ENCODE measurements at regions not wholly inside any gene's neighbourhood (a gene's known extent, or its start where the extent isn't known, plus 50 kb on each side); places are given as distances from the start of the nearest gene placed in this dataset.

DNA sequence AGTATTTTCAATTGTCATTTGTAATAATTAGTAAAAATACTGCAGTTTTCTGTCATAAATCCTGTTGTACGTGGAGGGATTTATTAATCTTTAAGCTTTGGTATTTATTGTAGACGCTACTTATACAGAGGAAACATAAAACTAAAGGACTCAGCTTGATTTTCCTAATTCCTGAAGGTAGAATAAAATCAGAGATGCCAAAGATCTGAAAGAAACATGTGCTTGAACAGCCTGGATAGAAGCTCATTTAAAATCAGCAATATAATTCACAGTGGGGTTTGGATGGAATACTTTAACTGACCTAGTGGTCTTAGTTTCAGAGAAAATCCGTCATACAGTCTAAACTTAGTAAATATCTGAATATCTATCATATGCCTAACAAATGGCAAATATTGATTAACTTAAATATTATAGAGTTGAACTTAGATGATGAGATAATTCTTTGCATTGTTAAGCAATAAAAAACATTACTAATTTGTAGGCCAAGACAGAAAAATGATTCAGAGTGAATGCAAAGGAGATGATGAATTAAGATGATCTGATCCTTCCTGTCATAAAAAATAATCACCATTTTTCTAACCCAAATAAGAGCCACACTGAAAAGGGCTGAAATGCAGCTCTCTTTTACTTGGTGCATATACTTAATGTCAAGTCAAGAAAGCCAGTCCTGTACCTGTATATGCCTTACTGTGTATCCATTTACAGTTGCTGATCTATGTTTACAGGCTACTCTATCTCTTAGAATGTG, 397.1 kb upstream of the DCN start:
- DNase-seq (ENCODE audit: low read depth in 2 of 2): no peak

DNA sequence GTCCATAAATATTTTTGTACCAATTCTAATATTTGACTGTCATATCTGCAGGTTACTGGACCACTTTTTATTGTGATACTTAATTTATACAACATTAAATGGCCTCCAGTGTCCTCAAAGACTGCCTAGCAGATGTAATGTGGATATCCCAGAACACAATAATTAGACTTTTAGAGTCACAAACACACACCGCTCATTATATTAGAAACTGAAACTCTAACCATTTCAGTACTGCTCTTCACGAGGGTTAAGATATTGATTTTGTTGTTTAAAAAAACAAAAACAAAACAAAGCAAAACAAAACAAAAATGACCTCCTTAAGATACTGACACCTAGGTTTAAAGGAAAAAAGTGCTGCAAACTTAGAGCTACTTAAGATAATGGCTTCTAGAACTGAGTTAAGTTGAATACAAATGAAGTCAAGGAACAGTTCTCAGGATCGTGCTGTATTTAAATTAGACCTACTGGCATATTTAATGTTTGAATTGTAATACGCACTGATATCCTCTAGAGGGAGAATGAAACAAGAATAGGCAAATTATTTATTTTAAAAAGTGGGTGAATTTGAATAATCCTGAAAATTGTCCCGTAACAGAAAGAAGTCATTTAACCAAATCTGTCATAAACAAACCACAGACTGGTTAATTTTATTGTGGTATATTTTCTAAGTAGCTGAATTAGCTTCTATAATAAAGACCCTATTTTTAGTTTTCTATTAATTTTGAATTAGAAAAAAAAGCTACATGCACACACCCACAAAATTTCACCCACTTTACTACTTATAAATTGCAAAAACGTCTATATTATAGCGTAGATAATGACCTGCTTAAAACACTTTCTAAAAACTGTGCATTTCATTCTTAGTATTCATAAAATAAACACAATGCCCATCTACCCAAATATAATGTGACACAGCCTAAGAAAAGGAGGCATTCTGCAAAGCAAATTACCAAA, 395.2 kb upstream of the DCN start:
- DNase-seq (ENCODE audit: low read depth in 2 of 2): no peak

DNA sequence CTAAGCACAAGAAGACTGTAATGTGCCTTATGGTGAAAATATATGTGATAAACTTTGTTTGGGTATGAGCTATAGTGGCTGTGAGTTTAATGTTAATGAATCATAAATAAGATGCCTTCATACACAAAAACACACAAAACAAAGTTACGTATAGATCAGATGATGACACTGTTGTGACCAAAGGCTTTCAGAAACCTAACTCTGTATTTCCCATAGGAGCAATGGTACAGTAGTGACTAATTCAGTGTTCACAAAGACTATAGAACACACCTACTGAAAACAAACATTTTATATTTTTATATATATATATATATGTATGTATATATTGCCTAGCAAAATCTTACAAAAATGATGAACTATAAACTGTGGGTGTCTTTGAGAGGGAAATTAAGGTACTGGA, 393.8 kb upstream of the DCN start:
- DNase-seq (ENCODE audit: low read depth in 2 of 2): no peak

DNA sequence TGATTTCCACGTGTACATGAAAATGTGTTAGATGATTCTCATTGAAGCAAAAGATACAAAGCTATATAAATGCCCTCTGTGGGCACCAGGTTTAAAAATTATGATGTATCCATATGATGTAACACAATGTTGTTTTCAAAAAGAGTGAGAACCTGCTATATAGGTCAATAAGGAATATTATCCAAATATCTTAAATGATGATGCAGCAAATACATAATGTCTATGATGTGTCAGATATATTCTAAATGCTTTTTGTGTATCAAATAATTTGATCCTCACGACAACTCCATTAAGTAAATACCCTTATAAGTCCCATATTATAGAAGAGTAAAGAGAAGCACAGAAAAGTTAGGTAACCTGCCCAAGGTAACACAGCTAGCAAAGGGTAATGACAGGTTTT, 393.0 kb upstream of the DCN start:
- DNase-seq (ENCODE audit: low read depth in 2 of 2): no peak

DNA sequence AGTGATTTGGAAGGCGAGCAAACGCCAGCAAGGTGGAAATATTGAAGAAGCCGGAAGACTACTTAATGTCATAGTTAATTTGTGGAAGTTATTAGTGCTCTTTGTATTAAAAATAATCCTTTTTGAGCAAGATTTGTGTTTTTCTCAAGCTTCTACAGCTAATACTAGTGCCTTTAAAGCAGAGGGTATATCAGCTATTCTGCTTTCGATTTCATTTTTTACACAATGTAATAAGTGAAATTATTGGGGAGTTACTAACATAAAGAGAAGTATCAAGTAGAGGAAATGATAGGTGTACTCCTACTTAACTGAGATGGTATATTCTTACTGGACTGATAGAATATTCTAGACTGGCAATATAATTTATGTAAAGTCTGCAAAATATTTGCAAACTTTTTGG, 392.4 kb upstream of the DCN start:
- DNase-seq (ENCODE audit: low read depth in 2 of 2): no peak

DNA sequence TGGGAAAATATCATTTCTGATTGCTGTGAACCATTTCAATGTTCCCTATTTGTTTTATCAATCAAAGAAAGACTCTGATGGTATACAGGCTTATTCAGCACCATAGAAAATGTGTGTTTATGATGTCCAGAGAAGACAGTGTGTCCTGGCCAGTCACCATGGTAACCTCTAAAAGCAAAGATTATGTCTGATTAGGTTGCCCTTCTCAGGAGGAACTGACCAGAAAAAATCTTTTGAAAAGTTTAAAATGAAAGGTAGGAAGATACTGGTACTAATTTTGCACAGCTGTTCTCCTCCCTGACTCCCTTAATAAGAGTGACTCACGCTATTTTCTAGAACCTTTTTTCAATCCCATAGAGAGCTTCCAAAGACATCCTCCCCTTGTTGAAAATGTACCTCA, 391.8 kb upstream of the DCN start:
- no peak for DNase-seq (ENCODE audit: low read depth in 2 of 2)

DNA sequence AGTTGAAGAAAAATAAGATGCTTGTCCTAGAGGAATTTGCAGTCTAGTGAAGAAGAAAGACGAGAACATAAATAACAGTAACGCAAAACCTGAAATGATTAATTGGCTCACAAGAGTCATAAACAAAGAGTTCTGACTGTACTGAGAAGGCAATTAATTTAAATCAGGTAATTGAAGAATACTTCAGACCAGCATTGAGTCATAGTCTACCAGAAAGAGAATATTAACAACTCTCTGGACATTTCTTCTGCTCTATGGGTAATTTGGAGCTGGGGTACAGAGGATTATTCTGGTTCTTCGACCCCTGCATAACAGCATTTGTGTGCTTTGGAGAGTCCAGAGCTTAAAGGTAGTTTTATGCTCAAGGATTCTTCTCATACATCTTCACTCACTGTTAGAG, 390.3 kb upstream of the DCN start:
- DNase-seq (ENCODE audit: low read depth in 2 of 2): no peak

DNA sequence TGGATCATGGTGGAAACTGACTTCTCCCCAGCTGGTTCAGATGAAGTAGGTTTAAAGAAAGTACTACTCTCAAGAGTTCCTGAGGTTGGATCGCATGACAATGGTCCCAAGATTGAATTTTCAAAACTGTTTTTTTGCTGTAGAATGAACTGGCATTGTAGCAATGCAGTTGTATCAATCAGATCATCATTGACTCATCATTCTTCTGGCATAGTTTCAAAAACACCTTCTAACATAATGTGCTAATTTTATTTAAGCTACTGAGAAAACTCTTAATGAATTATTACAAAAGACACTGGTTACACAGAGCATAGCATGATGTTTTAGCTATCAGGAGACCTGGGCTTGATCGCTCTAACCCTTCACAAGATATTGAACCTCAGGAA, 384.5 kb upstream of the DCN start:
- DNase-seq (ENCODE audit: low read depth in 2 of 2): no peak

DNA sequence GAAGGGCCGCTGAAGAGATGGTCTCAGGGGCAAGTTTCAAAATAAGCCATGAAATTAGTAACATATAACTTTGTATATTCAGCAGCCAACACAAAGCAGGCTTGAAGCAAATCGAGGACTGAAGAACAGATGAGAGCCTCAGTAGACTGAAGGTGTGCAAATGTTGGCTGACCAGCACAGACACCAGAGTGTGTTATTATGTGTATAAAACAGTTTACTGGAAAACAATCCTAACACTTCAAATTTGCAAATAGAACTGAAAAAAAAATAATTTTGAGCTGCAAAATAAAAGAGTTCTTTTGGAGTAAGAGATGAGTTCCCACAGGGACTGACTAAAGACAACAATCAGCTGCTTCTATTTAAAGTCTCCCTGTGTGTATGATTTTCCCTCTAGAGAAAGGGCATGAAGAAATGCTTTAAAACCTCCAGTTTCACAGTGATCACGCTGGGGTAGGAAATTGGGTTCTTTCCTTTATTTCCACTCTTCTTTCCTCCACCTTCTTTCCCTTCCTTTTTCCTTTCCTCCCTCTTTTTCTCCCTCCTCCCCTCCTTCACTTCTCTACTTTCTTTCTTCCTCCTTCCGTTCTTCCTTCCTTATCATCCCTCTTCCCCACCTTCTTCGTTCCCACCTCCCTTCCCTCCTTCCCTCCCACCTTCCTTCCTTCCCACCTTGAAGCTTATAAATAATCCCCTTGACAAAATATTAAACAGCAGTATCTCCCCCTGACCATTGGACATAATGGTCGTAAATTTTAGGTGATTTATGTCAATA, 383.9 kb upstream of the DCN start:
- no peak for DNase-seq (ENCODE audit: low read depth in 2 of 2)

DNA sequence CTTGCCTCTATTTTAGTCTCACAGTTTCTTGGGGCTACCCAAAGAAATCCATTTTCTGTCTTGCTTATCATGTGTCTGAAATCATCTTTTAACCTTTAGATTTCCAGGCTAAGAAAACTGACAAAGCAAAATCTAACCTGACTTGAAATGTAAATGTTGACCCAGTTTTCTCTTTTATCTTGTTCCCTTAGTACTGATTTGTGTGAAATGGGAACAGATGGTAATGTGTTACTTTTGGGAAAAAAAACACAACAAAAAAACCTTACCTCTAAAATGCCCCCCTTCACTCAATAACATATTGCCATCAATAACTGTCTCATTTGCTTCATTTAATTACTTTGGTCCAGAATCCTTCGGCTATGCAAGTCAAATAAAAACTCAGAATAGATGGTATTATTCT, 383.2 kb upstream of the DCN start:
- DNase-seq (ENCODE audit: low read depth in 2 of 2): no peak

DNA sequence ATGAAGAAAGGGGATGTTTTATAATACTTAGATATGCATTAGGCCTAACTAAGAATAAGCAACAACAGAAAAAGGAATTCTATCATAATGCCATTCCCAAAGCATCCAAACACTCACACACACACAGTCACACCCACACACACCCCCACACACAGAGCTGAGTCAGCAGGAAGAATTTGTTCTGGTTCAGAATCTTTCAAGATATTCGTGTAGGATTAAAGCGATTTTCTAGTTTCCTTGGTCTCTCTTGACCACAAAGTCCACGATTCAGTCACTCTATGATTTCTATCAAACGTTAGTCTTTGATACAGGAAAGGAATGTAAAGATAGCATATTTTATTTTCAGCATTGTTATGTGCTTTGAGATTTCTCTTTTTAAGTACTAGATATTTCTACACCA, 382.6 kb upstream of the DCN start:
- no peak for DNase-seq (ENCODE audit: low read depth in 2 of 2)

DNA sequence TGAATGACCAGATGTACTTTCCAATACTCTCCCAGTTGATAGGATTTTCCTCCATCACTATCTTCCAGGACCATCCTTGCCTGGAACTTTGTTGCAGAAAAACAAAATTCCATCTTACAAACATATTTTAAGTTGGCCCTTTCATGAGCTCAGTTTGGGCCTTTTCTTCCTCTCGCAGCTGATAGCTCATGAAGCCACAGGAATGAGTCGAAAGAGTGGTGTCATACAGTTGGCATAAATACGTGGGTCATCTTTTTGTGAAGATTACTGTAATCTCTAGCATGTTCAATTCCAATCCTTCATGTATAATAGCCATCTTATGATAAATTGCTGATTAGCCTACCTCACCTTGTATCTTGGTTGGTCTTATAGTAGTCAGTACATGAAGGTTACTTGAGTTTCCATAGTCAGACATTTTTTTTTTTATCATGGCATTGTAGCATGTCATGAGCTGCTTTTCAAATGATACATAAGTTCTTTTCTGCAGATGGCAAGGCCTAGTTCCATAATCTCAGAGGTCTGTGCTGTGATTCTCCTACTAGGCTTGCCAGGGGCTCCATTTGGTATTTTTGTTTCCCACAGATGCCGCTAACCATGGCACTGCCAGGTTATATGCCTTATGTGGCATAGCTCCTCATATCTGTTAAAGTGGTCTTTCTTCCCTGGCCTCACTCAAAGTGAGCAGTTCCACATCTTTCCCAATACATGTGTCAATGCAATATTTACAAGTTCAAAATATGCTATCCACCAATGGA, 380.6 kb upstream of the DCN start:
- DNase-seq (ENCODE audit: low read depth in 2 of 2): no peak

DNA sequence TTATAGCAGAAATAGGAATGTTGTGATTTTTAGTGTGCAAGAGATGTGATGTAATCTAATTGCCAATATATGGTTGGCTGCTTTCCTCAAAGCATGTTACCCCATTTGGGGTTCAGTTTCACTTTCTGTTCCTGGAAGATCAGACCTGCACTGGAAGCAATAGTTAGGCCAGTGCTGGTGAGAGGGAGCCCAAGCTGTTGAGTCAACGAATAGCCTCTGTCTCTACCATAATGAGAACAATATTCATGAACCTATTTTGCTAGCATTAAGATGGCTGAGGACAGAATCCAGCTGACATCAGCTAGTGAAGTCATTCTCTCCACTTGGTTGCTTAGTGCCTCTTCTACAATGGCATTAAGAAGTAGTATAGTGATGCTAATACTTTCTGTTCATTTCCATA, 379.9 kb upstream of the DCN start:
- DNase-seq (ENCODE audit: low read depth in 2 of 2): no peak

DNA sequence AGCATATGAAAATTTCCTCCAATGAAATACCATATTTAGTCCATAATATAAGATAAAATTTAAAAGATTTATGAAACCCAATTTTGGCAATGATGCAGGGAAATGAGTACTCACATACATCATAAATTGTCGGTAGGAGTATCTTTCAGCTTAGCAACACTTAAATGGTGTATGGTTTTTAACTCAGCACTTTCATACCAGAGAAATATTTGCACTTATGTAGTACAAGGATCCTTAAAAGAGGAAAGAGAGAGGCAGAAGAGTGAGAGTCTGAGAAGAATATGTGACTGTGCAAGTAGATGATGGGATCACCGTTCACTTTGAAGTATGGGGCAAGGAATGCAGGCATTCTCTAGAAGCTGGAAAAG, 379.3 kb upstream of the DCN start:
- DNase-seq (ENCODE audit: low read depth in 2 of 2): no peak

DNA sequence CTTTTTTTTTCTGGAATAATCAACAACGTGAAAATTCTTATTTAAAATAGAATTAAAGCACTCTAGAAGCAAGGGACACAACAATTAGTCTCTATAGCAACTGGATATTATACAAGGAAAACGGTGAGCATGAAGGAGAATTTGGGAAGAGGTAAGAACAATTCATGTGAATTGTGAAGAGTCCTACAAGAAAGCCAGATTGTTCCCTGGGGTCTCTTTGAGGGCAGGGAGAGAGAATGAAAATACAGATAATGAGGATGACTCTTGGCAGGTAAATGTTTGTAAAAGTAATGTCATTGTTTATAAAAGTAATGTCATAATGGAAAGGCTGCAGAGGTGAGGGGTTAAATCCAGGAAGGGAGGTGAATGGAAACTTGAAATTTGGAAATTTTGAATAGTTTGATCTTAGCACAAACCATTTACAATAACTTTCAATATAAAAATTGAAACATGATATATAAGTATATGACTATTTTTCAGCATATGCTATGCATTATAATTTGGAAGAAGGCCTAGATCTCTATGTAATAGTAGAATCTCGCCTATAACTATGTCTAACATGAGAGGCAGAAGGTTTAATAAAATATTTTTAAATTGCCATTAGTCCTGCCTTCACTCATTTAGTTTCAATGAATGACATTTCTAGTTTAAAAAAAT, 378.8 kb upstream of the DCN start:
- DNase-seq (ENCODE audit: low read depth in 2 of 2): no peak

DNA sequence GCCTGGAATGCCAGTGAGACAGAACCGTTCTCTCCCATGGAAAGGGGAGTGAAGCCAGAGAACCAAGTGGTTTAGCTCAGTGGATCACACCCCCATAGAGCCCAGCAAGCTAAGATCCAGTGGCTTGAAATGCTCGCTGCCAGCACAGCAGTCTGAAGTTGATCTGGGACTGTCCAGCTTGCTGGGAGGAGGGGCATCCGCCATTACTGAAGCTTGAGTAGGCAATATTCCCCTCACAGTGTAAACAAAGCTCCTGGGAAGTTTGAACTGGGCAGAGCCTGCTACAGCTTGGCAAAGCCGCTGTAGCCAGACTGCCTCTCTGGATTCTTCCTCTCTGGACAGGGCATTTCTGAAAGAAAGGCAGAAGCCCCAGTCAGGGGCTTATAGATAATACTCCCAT, 374.3 kb upstream of the DCN start:
- DNase-seq (ENCODE audit: low read depth in 2 of 2): no peak

DNA sequence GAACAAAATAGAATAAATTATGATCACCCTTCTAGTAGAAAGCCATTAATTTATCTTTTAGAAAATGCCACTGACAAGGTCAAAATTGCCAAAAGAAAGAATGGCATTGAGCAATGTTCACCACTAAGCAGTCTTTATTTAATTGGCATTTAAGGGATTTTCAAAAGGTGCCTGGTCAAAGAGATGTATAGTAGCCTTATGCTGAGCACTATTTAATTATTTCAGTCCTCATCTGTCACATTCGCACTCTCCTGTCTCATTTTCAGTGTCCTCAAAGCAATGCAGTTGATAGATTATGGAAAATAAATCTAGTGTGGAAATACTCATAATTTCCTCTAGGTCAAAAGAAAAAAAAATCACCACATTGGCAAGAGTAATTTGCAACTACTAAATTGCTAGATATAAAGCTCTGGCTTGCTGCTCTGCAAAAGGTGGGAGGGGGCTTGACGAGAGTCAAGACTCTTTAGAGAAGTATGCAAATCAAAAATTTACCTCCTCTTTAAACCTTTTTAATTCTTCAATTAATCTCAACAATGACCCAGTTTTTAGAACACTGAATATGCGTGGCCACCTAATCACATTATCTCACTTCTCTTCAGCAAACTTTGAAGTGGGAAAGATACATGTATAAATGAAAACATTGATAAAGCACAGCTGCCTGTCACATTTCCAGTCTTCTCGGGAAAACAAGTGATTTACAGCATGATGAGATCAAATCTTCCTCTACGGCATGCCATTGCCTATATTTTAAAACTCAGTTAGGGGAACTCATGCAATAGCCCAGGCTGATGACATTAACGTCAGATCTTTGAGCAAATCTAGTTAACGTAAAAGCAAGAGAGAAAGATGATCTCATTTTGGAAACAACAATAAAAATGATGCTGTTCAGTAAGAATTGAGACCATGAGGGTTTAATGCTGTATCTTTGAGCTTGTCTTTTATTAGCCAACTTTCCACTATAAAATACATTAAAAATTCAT, 373.1 kb upstream of the DCN start:
- DNase-seq (ENCODE audit: low read depth in 2 of 2): no peak

DNA sequence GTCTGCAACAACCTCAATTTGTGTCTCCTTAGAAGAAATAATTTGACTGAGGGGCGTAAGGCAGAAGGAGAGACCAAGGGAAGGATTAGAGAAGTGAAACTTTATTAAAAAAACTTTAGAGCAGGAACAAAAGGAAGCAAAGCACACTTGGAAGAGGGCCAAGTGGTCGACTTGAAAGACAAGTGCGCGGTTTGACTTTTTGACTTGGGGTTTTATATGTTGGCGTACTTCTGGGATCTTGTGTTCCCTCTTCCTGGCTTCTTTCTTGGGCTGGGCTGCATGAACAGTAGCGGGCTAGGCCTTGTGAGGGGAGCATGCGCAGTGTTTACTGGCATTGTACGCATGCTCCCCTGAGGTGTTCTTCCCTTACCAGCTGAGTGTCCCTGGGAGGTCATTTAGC, 369.3 kb upstream of the DCN start:
- DNase-seq (ENCODE audit: low read depth in 2 of 2): no peak

DNA sequence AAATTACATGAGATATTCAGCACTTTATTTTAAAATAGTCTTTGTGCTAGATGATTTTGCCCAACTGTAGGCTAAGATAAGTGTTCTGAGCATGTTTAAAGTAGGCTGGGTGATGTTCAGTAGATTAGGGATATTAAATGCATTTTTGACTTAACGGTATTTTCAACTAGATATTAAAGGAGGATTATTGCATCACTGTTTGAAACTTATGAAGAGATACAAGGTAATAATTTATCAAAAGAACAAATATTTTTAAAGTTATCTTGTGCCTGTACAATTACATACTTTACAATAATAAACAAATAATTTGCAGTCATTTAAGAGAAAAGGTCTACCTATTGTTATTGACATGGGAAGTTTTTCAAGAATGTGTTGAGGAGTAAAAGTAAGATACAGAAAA, 368.6 kb upstream of the DCN start:
- no peak for DNase-seq (ENCODE audit: low read depth in 2 of 2)

DNA sequence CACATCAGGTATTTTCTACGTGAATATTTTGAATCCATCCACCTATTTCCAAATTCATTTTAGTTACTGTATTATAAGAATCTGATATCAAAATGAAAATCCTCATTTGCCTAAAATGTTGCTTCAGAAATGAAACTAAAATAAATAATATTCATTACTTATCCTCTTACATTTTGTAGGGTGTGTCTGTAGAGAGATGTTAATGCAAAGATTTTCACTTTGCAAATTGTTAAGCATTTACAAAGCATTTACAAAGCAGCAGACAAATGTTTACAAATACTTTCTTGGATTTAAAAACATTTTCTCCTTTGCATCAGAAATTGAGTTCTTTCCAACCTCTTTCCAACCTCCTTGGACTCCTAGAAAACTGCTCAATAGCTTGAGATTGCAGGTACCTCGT, 360.0 kb upstream of the DCN start:
- no peak for DNase-seq (ENCODE audit: low read depth in 2 of 2)
